ENCODE measurements at regions not wholly inside any gene's neighbourhood (a gene's known extent, or its start where the extent isn't known, plus 50 kb on each side); places are given as distances from the start of the nearest gene placed in this dataset.

DNA sequence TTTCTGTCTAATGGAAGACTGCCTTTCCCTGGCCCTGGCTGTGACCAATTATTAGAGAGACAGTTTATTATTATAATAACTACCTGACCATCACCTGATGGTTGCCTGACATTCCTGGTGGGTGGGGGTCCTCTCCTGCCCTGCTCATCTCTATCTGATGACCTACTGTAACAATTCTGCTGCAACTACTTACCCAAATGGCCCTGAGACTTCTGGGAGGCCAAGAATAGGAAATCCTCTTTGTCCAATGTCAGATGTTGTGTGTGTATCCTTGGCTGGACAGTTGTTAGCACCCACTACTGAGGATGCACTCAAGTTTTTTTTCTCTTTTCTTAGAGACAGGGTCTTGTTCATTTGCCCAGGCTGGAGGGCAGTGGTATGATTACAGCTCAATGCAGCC, 110.3 kb downstream of the DDX1 start:
- TF ChIP-seq, protein P1, sequence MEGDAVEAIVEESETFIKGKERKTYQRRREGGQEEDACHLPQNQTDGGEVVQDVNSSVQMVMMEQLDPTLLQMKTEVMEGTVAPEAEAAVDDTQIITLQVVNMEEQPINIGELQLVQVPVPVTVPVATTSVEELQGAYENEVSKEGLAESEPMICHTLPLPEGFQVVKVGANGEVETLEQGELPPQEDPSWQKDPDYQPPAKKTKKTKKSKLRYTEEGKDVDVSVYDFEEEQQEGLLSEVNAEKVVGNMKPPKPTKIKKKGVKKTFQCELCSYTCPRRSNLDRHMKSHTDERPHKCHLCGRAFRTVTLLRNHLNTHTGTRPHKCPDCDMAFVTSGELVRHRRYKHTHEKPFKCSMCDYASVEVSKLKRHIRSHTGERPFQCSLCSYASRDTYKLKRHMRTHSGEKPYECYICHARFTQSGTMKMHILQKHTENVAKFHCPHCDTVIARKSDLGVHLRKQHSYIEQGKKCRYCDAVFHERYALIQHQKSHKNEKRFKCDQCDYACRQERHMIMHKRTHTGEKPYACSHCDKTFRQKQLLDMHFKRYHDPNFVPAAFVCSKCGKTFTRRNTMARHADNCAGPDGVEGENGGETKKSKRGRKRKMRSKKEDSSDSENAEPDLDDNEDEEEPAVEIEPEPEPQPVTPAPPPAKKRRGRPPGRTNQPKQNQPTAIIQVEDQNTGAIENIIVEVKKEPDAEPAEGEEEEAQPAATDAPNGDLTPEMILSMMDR (IDR thresholded peaks at IDR 0.05), result no peak
- TF ChIP-seq, protein P2, sequence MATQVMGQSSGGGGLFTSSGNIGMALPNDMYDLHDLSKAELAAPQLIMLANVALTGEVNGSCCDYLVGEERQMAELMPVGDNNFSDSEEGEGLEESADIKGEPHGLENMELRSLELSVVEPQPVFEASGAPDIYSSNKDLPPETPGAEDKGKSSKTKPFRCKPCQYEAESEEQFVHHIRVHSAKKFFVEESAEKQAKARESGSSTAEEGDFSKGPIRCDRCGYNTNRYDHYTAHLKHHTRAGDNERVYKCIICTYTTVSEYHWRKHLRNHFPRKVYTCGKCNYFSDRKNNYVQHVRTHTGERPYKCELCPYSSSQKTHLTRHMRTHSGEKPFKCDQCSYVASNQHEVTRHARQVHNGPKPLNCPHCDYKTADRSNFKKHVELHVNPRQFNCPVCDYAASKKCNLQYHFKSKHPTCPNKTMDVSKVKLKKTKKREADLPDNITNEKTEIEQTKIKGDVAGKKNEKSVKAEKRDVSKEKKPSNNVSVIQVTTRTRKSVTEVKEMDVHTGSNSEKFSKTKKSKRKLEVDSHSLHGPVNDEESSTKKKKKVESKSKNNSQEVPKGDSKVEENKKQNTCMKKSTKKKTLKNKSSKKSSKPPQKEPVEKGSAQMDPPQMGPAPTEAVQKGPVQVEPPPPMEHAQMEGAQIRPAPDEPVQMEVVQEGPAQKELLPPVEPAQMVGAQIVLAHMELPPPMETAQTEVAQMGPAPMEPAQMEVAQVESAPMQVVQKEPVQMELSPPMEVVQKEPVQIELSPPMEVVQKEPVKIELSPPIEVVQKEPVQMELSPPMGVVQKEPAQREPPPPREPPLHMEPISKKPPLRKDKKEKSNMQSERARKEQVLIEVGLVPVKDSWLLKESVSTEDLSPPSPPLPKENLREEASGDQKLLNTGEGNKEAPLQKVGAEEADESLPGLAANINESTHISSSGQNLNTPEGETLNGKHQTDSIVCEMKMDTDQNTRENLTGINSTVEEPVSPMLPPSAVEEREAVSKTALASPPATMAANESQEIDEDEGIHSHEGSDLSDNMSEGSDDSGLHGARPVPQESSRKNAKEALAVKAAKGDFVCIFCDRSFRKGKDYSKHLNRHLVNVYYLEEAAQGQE (IDR thresholded peaks at IDR 0.05; ENCODE audit: insufficient read depth in 1 of 2, low read depth in 2 of 2, low read length in 1 of 2), result no peak
- TF ChIP-seq TCF7L2 (IDR thresholded peaks at IDR 0.05; ENCODE audit: low read depth, low read length) (no peak), POLR2AphosphoS5 (IDR thresholded peaks at IDR 0.05; ENCODE audit: low read depth, low read length) (no peak), SIN3A (IDR thresholded peaks at IDR 0.05; ENCODE audit: borderline replicate concordance, insufficient read depth, low read depth, low read length) (no peak)
- no TSS peak for BruUV-seq (replicated peaks)
- CTCF ChIA-PET, result no interaction called here
- DNase-seq (ENCODE audit: low read depth, low spot score) (no peak), ATAC-seq (no peak)
- POLR2A ChIA-PET, result no interaction called here
- H3K4me3 ChIP-seq (ENCODE audit: low read depth in 2 of 2, low read length in 2 of 2), result no peak overlapping the region
- in situ Hi-C loops (cut with HindIII; ENCODE audit: low pct_unique_long_range_greater_than_20kb, low sequenced_read_pairs), result no loop called here
- H3K9me3 ChIP-seq (ENCODE audit: control insufficient read depth, insufficient read depth, low read depth, low read length), result no peaks in the 10 kb centered on the region
- no peaks in the 10 kb centered on the region for H3K36me3 ChIP-seq (ENCODE audit: control insufficient read depth, insufficient read depth, low read length)
- intact Hi-C loops (cut with micrococcal nuclease; ENCODE audit: unreplicated experiment), result no loop called here
- H3K4me1 ChIP-seq (ENCODE audit: control insufficient read depth, insufficient read depth, low read length), result no peaks in the 10 kb centered on the region
- H3K27me3 ChIP-seq (ENCODE audit: control insufficient read depth, insufficient read depth, low read length), result no peaks in the 10 kb centered on the region
- H3K27ac ChIP-seq (ENCODE audit: low read length), result no peak overlapping the region

DNA sequence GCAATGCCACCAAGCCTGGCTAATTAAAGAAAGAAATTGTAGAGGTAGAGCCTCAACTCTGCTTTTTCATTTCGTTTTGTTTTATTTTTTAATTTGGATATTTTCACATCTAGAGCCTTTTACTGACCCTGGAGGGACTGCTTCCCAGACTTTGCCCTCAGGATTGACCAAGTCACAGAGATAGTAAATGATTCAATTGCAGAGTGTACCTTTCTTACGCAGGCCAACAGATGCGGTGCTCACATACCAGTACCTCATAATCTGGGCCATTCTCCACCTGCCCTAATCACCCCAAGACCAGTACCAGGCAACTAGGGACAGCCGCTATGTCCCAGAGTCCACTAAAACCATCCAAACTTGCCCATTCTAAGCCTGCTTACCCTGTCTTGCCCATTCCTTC, 110.8 kb downstream of the DDX1 start:
- BruUV-seq (replicated peaks), result no TSS peak
- in situ Hi-C loops (cut with HindIII; ENCODE audit: low pct_unique_long_range_greater_than_20kb, low sequenced_read_pairs), result no loop called here
- CTCF ChIA-PET, result no interaction called here

More for the DNA sequence above, 110.8 kb downstream of the DDX1 start:
- H3K27ac ChIP-seq (ENCODE audit: low read length), result no peak overlapping the region
- H3K4me1 ChIP-seq (ENCODE audit: control insufficient read depth, insufficient read depth, low read length), result no peaks in the 10 kb centered on the region
- ATAC-seq (no peak), DNase-seq (ENCODE audit: low read depth, low spot score) (no peak)
- H3K36me3 ChIP-seq (ENCODE audit: control insufficient read depth, insufficient read depth, low read length), result no peaks in the 10 kb centered on the region
- TF ChIP-seq TCF7L2 (IDR thresholded peaks at IDR 0.05; ENCODE audit: low read depth, low read length), result no peak
- TF ChIP-seq, protein P1 (IDR thresholded peaks at IDR 0.05), result no peak
- TF ChIP-seq, protein P2 (IDR thresholded peaks at IDR 0.05; ENCODE audit: insufficient read depth in 1 of 2, low read depth in 2 of 2, low read length in 1 of 2), result no peak
- no peak for TF ChIP-seq SIN3A (IDR thresholded peaks at IDR 0.05; ENCODE audit: borderline replicate concordance, insufficient read depth, low read depth, low read length)
- no peak for TF ChIP-seq POLR2AphosphoS5 (IDR thresholded peaks at IDR 0.05; ENCODE audit: low read depth, low read length)
- intact Hi-C loops (cut with micrococcal nuclease; ENCODE audit: unreplicated experiment), result no loop called here
- POLR2A ChIA-PET, result no interaction called here
- H3K27me3 ChIP-seq (ENCODE audit: control insufficient read depth, insufficient read depth, low read length), result no peaks in the 10 kb centered on the region
- H3K9me3 ChIP-seq (ENCODE audit: control insufficient read depth, insufficient read depth, low read depth, low read length), result no peaks in the 10 kb centered on the region
- no peak overlapping the region for H3K4me3 ChIP-seq (ENCODE audit: low read depth in 2 of 2, low read length in 2 of 2)
